ENCODE measurements at regions not wholly inside any gene's neighbourhood (a gene's known extent, or its start where the extent isn't known, plus 50 kb on each side); places are given as distances from the start of the nearest gene placed in this dataset.

- TF ChIP-seq CTCF (IDR thresholded peaks at IDR 0.05), result no peak
- no peak for TF ChIP-seq EP300 (IDR thresholded peaks at IDR 0.05)
Measured at GRCh38 chrX:144916785-144917184, 330.5 kb upstream of the SPANXN1 start.

Measured in ovary (tissue), 3 donors.